NOMO-1 (cell line): ENCODE measurements at regions not wholly inside any gene's neighbourhood (a gene's known extent, or its start where the extent isn't known, plus 50 kb on each side); places are given as distances from the start of the nearest gene placed in this dataset.

ENCODE experiments used
- DNase-seq, 2 experiments: peaks; one replicate each; lab custom pipeline; 2025; ENCODE audit not compliant: unreplicated experiment in 2 of 2; lab: John Stamatoyannopoulos, UW

- DNase-seq, result no peak
These were observed 51.7 kb upstream of the POU3F1 start for GRCh38 chr1:38098101-38098847.

- no peak for DNase-seq
These were observed 50.8 kb upstream of the POU3F1 start for GRCh38 chr1:38097284-38097898.
